Nephron (organoid): ENCODE measurements at regions not wholly inside any gene's neighbourhood (a gene's known extent, or its start where the extent isn't known, plus 50 kb on each side); places are given as distances from the start of the nearest gene placed in this dataset.
A peak's percentile ranks its signal among the peaks of the same experiment; 100 is the strongest.

ENCODE experiments used
- H3K27ac Mint-ChIP-seq, 3 experiments: 2 replicates each; pipeline ENCODE4 v1.8.0; 2020; ENCODE audit warnings: mixed read lengths in 3 of 3, mild to moderate bottlenecking in 2 of 3, moderate library complexity in 1 of 3
- H3K27me3 Mint-ChIP-seq: 2 replicates; pipeline ENCODE4 v1.8.0; 2021; ENCODE audit warnings: low read depth, mild to moderate bottlenecking, moderate library complexity, mixed read lengths
- H3K36me3 Mint-ChIP-seq: 2 replicates; pipeline ENCODE4 v1.8.0; 2020; ENCODE audit warnings: low read depth, mixed read lengths
- H3K4me1 Mint-ChIP-seq: 2 replicates; pipeline ENCODE4 v1.8.0; 2020; ENCODE audit warnings: mixed read lengths
- H3K4me3 Mint-ChIP-seq, 3 experiments: 2 replicates each; pipeline ENCODE4 v1.8.0; 2020; ENCODE audit warnings: mild to moderate bottlenecking in 3 of 3, mixed read lengths in 3 of 3, moderate library complexity in 2 of 3
- H3K9me3 Mint-ChIP-seq: 2 replicates; pipeline ENCODE4 v1.8.0; 2020; ENCODE audit warnings: mixed read lengths
- CTCF ChIP-seq, 3 experiments: fragments of 200-600 bp; sonication (generic); IDR thresholded peaks; one replicate each; pipeline ENCODE4 v1.5.0; 2021; ENCODE audit warnings: antibody characterized with exemption in 3 of 3; ENCODE audit not compliant: unreplicated experiment in 3 of 3

GRCh38 chrX:69069876-69070275 is 95.4 kb downstream of the PJA1 start:
- Mint-ChIP-seq H3K4me1 (peaks cover 38% of the 10 kb centered on the region), H3K36me3 (no peaks in the 10 kb centered on the region), H3K27ac (peak overlapping the region; percentile 32 to 84 (median 79)), H3K9me3 (peaks cover 10% of the 10 kb centered on the region), H3K27me3 (no peaks in the 10 kb centered on the region), H3K4me3 (no peak overlapping the region)
- TF ChIP-seq CTCF (IDR thresholded peaks at IDR 0.05; ENCODE audit: unreplicated experiment in 3 of 3): no peak

- Mint-ChIP-seq H3K4me1 (peaks cover 38% of the 10 kb centered on the region), H3K27ac (peak overlapping the region; percentile 32 to 89 (median 79)), H3K36me3 (no peaks in the 10 kb centered on the region), H3K27me3 (no peaks in the 10 kb centered on the region), H3K9me3 (peaks cover 10% of the 10 kb centered on the region), H3K4me3 (no peak overlapping the region)
- no peak for TF ChIP-seq CTCF (IDR thresholded peaks at IDR 0.05; ENCODE audit: unreplicated experiment in 3 of 3)
Measured at GRCh38 chrX:69069086-69069445, 96.2 kb downstream of the PJA1 start.

GRCh38 chrX:69068301-69069085 is 96.8 kb downstream of the PJA1 start:
- no peak for TF ChIP-seq CTCF (IDR thresholded peaks at IDR 0.05; ENCODE audit: unreplicated experiment in 3 of 3)
- Mint-ChIP-seq H3K27ac (peak overlapping the region; percentile 81 to 89 (median 83)), H3K9me3 (peaks cover 10% of the 10 kb centered on the region), H3K4me3 (no peak overlapping the region), H3K4me1 (peaks cover 38% of the 10 kb centered on the region), H3K27me3 (no peaks in the 10 kb centered on the region), H3K36me3 (no peaks in the 10 kb centered on the region)

- Mint-ChIP-seq H3K27me3 (no peaks in the 10 kb centered on the region), H3K27ac (peak overlapping the region; percentile 81 to 92 (median 83)), H3K9me3 (peaks cover 10% of the 10 kb centered on the region), H3K4me3 (no peak overlapping the region), H3K4me1 (peaks cover 38% of the 10 kb centered on the region), H3K36me3 (no peaks in the 10 kb centered on the region)
- no peak for TF ChIP-seq CTCF (IDR thresholded peaks at IDR 0.05; ENCODE audit: unreplicated experiment in 3 of 3)
Measured at GRCh38 chrX:69067841-69068240, 97.4 kb downstream of the PJA1 start.

- Mint-ChIP-seq H3K27me3 (no peaks in the 10 kb centered on the region), H3K27ac (peak overlapping the region; percentile 81 to 92 (median 83)), H3K36me3 (no peaks in the 10 kb centered on the region), H3K4me1 (peaks cover 31% of the 10 kb centered on the region), H3K4me3 (no peak overlapping the region), H3K9me3 (peaks cover 10% of the 10 kb centered on the region)
- TF ChIP-seq CTCF (IDR thresholded peaks at IDR 0.05; ENCODE audit: unreplicated experiment in 3 of 3): no peak
Measured at GRCh38 chrX:69066966-69067525, 98.2 kb downstream of the PJA1 start.
